Activated naive CD4-positive, alpha-beta T cell treated with anti-CD3 and anti-CD28 coated beads, Interleukin-2, amount 50 U/mL, for 16 hours (primary cell): ENCODE measurements at regions not wholly inside any gene's neighbourhood (a gene's known extent, or its start where the extent isn't known, plus 50 kb on each side); places are given as distances from the start of the nearest gene placed in this dataset.
"Not testable (repeated sequence)": the region's sequence is repeated elsewhere in the genome, so short reads cannot be mapped to it uniquely, and the experiment has no call there.

Experiments used
- DNase-seq: peaks from one replicate; pipeline ENCODE4 v3.0.0-alpha.2; 2020

DNA sequence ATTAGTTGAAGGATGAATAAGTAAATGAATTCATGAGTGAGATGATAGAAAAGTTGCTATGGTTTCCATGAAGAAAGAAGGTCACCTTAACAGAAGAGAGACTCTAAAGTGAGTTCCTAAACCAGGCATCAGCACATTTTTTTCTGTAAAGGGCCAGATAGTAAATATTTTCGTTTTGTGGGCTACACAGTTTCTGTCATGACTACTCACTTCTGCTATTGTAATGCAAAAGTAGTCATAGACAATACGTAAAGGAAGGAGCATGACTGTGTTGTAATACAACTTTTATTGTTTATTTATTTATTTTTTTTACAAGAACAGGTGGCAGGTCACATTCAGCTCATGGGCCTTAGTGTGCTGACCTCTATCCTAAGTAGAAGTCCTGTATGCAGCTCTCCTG, 426.1 kb upstream of the DYNLRB2 start:
- no peak for DNase-seq

DNA sequence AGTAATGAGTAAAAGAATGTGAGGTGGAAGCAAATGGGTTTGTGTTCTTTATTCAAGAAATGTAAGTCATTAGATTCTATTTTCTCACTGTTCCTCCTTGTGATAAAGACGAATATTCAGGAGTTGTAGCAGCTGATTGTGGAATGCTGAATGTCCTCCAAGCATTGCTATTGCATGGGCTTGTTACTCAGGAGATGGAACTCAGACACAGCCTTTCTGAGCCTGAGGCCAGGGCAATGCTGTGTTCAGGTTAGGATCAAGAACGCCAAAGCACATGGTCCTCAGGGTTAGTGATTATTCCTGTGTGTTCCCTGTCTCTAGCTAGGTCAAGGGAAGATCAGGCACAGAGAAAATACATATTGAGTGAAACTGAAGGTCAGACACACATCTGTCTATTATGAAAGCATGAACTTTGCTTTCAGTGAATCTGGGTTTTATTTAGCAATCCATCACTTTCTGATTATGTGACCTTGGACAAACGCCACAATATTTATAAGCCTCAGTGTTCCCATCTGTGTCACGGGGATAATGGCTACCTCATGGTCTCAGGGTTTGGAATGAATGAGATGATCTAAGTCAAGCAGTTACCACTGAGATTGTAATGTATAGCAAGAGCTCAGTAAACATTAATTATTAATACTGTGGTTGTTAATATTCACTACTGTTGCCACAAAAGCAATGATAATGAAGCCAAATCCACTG, 426.8 kb upstream of the DYNLRB2 start:
- DNase-seq, result no peak

DNA sequence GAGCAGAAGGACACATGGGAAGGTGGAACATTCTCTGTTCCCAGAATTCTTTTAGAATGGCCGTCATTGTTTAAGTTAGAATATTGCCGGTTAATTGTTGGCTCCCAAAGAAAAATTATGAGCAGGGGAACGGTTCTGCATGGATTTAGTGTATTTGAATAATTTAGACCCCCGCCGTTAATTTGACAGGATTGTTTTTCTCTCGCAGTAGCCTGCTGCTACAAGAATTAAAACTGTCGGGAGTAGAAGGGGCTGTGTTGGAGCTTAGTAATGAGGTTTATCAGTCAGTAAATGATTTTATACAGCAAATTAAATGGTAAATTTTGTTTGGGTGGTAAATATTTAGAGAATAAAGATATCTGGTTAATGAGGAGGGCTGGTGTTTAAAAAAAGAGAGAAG, 431.2 kb upstream of the DYNLRB2 start:
- no peak for DNase-seq

DNA sequence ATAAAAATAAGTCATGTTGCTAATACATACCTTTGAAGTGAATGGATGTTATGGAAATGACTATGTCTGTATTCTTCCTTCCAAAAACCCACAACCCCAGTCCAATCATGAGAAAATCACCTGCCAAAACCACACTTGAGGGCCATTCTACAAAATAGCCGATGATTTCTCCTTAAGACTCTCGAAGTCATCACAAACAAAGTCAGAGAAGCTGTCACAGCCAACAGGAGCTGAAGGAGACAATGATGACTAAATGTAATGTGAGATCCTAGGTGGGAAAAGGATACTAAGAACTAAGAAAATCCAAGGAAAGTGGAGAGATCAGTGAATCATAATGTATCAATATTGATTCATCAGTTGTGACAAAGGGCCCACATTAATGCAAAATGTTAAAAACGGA, 432.9 kb upstream of the DYNLRB2 start:
- no peak for DNase-seq

DNA sequence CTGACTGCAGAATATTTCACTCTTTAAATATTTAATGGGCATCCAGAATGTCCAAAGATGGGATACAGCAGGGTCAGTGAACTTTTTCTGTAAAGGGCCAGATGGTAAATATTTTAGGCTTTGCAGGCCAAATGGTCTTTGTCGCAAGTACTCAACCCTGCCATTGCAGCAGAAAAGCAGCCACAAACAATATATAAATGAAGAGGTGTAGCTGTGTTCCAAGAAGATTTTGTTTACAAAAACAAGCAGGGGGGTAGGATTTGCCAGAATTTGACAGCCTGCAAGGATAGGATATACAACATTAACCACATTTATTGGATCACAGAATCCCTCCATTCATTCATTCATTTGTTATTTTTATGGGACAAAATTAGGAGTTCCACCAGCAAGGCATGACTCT, 435.0 kb upstream of the DYNLRB2 start:
- DNase-seq, result no peak

DNA sequence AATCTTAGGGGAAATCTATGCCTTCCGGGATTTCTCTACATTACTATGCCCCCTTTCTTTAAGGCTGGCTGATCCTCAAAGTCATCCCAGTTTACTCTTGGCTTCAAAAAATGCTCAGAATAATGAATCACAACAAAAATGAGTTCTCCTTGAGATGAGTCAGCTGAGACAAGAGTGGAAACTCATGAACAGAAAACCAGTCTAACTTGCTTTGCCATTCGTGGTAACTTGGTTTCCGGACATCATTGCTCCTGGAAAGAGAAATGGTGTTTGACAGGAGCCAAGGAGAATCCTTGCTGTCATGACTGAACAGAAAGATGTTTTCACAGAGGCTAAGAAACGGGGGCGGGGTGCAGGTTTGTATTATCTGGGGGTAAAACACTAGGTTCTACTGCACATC, 435.6 kb upstream of the DYNLRB2 start:
- no peak for DNase-seq

DNA sequence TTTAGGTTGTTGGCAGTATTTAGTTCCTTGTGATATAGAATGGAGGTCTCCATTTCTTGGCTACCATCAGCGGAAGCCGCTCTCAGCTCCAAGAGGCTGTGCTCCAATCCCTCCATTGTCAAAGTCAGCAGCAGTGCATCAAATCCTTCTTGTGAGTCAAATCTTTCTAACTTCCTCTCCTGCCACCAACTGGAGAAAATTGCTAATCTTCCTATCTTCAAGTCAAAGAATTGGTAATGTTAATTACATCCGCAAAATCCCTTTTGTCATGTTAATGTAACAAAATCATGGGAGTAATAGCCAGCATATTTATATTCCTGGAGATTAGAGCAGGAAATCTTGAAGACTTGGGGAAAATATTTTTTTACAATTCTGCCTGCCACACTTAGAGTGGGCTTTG, 436.4 kb upstream of the DYNLRB2 start:
- DNase-seq, result no peak

DNA sequence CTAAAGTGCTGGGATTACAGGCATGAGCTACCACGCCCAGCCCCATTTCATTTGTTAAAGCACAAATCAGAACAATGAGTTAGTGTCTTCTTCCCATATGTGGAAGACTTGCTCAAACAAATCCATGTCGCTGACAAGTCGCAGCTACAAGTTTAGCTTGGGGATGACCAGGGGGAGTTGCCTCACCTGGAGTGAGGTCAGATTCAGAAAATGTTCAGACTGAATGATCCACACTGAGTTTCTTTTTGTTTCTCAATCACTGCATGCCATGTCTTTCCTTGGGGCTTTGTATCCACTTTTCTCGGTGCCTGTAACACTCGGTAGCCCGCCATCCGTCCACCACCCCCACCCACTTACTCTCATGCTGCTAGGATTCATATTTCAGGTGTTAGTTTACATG, 437.3 kb upstream of the DYNLRB2 start:
- no peak for DNase-seq

DNA sequence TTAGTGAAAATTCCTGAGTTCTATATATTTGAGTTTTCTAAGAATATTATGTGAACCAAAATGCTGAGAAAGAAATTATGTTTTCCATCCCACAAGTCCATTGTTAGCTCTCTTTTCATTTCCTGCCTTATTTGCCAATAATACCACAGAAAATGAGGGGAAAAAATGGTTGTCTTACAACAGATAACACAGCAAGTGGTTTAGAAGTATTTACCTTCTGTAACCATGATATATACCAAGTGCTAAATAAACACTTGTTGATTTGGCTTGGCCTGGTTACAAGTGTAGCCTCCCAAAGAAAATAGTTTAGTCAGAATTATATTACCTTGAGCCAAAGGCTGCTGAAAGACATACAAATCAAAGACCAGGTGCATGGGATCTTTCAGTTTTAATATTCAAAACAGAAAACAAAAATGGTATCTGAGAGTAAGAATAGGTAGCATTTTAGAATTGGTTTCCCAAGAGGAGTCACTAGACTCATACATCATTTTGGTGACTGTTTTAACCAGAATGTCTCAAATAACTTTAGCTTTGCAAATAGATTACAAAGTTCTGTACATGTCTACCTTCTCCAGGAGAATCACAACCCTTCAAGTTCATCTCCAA, 439.8 kb upstream of the DYNLRB2 start:
- DNase-seq, result no peak

DNA sequence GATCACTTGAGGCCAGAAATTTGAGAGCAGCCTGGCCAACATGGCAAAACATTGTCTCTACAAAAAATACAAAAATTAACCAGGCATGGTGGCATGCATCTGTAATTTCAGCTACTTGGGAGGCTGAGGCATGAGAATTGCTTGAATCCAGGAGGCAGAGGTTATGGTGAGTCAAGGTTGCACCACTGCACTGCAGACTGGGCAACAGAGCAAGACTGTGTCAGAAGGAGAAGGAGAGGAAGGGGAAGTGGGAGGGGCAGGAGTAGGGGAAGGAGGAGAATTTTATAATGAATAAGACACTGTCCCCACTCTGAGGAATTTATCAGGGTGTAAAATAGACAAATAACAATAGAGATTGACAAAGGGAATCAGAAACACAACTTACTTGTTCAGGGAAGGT, 440.6 kb upstream of the DYNLRB2 start:
- no peak for DNase-seq

DNA sequence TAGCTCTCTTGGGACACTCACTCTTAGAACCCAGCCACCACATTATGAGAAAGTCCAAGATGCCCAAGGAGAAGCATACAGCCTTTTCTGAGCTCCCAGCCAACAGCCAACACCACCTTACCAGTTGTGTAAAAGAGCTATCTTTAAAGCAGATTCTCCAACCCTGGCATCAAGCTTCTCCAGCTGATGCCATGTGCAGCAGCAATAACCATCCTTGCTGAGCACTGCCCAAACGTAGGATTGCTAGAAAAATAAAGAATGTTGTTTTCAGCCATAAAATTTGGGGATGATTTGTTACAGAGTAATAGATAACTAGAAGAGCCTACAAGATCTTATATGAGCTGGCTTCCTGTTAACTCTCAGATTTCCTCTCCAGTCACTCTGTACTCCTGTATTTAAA, 443.7 kb upstream of the DYNLRB2 start:
- no peak for DNase-seq

DNA sequence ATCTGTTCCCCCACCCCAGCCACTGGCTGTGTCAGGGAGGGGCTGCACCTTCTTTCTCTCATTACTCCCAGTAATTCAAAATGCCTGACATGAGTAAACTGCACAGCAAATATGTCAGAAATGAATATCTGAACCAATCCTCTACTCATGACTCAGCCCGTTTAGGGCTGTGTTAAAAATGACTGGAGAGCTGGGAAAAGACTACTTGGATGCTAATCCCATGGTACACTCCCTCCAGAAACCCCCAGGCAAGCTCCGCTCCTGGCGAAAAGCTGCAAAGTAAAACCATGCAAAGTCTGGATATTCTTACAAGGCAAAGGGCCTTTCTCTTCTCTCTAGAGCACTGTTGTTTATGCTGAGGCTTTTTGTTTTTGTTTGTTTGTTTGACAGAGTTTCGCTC, 448.1 kb upstream of the DYNLRB2 start:
- no peak for DNase-seq

DNA sequence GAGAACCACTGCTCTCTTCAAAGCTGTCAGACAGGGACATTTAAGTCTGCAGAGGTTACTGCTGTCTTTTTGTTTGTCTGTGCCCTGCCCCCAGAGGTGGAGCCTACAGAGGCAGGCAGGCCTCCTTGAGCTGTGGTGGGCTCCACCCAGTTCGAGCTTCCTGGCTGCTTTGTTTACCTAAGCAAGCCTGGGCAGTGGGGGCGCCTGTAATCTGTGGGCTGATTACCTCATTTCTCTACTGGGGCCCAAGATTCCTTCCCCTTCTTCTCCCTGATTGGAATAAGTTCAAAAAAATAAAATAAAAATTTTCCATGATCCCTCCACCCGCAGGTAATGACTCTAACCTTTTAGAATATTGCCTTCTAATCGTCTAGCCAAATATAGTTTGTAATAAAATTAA, 449.3 kb upstream of the DYNLRB2 start:
- DNase-seq, result not testable (repeated sequence)

DNA sequence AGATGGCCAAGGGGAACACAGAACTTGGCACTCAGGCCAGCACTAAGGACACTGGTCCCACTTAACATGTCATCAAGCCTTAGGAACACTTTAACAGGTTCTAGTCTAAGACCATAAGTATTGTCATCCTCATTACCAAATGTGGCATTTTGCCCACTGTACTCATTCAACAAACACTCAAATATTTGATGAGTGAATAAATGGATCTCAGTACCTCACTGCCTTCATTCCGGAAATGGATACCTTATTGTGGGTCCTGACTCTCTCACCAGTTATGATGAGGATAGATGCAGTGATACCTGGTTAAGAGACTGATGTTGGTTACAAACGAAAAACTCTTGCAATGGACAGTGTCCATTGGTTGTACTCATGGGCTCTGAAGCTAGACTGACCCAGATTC, 455.2 kb upstream of the DYNLRB2 start:
- DNase-seq, result no peak

DNA sequence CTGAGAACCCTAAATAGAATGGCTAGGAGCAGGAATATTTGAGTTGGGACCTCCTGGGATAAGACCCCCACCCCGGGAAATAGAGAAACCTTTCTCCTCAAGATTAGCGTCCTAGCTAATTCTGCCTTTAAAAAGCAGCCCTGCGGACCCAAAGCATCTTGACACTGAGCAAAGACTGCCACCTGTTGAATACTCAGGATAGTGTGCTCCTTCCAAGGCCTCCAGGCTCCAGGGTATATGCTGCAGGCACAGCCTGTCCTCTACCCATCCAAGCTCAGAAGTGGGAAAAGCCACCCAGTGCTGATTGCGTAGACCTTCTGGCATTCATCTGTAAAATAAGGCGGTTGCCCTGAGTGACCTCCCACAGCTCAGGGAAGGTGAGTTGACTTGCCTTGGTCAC, 456.2 kb upstream of the DYNLRB2 start:
- DNase-seq, result no peak

DNA sequence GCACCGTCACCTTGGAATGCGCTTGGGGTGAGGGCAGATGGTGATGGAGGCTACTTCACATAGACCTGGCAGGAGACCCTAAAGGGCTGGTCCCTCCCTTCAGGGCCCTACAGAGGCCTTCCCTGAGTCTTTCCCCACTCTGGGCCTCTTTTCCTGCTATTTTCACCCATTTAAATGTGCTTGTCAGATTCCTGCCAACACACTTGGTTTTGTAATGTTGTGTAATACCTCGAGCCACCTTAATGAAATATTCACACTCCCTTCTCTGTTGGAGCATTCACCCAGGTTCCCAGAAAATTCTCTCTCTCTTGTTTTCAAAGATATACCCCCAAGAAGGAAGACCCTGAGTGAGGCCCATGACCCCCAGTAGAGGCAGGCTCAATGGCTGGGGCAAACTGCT, 456.6 kb upstream of the DYNLRB2 start:
- DNase-seq, result no peak

DNA sequence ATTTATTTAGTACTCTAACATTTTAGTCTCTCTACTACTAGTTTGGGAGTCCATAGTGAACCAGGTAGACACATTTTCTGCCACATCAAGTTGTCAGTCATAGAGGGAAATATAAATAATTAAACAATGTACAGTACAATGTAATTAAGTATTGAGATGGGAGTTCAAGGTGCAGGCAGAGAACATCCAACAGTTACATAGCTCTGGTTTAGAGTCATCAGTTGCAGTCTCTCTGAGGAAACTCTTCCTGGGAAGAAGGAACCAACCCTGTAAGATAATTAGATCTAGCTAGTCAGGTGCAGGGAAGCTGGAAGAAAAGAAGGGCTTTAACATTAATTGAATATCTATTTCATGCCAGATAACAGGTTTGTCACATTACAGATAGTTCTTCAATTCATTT, 457.9 kb upstream of the DYNLRB2 start:
- DNase-seq, result no peak

DNA sequence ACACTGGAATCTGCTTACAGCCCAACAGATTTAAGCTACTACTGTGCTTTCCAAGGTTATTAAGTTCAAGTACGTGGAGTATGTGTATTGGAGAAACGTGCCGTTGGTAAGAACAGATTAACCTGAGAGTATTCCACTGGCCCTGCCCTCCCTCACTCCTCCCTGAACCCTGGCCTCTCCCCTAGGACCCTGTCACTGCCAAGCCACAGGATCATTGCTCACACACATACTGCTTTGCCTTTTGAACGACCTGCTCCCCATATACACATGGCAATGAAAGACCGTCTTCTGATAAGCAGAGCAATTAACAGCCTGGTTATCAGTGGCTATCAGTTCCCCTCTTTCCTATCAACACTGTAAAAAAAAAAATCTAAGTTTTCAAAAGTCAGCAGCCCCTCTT, 458.9 kb upstream of the DYNLRB2 start:
- no peak for DNase-seq

DNA sequence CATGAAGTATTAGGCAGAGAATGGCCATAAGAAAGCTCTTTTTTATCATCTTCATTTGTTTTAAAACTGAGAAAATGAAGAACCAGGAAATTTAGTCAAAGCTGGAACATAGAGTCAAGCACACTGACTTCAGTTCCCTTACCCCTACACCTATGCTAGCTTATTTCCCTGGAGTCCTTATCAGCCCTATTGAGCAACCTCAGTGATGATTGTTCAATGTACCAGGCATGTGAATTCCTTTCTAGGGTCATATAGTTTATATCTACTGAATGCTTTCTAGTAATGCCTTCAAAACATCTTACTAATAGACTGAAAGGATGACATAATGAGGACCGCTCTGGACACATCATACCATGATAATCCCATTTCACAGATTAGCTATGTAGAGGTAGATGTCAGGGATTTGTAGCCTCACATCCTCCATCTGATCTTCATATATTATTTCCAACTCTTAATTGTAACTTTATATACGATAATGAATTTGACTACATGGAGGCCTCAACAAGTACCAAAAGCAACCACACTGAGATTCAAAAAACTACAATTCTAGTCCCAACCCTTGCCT, 460.4 kb upstream of the DYNLRB2 start:
- DNase-seq, result no peak

DNA sequence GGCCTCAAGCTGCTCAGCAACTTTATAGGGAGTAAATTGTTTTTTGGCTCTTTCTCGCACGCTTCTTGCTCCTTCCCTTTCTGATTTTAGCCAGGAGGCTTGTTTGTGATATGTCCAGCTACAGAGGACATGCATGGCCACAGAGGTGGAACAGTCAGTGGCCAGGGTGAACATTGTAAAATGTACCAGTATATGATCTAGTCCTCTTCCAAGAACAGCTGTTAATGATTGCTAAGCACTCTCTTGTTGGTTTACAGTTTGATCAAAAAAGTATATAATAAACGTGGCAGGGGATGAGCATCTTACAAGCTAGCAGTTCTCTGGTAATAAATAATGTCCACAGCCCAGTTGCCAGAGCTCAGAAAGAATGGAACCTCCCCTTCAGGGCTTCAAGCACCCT, 461.7 kb upstream of the DYNLRB2 start:
- DNase-seq, result no peak

DNA sequence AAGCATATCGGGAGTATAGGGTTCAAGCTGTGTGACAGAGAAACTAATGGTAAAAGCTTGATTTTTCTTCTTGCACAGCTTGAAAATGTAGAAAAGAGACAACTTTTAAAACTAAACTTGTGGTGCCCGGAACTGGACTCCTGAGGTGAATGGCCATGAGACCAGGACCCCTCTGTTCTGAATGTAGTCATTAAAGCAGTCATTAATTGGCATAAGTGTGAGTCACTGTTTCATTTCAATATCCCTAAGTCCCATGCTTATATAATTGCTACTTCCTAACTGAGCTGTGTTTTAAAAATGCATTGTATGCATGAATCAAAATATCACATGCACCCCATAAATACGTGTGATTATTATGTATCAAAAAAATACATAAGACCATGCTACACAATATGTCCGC, 463.1 kb upstream of the DYNLRB2 start:
- DNase-seq, result no peak

DNA sequence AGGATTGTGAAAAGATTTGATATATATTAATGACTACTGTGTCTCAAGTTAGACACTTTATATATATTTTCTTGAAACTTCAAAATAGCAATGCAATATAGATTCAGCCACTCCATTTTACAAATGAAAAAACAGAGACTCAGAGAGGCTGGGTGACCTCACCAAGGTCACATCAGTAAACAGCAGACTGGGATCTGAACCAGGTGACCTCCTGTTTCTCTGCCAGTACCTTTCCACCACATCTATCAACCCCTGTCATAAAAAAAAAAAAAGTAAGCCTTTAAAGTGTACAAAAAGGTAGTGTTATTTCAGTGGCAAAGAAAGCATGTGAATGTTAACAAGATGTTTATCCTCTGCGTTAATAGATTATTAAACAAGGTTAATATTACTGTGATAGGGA, 466.5 kb upstream of the DYNLRB2 start:
- no peak for DNase-seq

DNA sequence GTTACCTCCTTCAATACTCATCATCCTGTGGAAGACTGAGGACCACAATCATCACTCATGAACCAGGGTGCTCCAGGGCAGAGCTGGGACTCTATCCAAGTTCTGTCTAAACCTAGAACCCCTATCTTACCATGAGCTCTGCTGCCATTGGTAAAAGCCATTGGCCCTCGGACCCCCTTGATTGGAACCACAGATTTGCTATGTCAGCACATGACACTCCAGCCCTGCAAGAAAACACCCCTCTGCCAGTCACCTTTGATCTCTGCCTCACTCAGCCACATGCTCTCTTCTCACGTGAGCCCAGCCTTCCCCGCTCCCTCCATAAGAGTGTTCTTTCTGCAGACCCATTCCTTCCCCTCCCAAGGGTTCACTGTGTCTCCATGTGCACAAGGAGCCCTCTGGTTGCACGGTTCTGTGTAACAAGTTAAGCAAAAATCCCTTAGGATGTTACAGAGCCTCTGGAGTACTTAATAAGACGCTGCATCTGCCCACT, 468.8 kb upstream of the DYNLRB2 start:
- no peak for DNase-seq

DNA sequence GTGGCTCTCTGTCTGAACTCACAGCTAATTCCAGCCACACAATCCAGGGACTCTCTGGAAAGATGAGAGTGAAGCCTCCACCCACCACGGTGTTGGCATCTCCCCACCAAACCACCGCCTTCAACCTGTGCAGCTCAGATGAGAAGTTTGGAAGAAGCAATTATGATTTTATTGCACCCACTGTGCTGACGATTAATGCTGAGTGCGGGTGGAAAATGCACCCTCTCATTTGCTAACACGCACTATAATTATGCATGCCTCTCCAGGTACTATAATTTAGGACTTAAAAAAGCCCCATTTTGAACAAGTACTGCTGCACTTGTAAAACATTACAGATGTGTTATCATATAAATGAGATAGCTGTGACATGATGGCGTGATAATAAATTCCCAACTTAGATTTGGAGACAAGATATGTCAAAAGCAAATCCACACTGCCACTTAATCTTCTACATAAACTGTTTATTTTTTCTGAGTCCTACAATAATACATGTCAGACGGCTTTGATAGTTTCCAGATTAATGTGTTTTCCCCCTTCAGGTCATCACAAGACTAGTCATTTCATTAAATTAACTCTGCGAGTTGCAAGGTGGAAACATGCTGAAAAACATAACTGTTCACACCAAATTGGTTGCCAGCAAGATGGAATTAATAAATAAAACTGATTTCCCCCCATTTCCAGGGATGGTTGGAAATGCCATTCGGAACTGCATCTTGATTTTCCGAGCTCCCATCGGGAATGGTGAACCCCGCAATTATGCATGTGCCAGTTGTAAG, 466.5 kb upstream of the MAF start:
- DNase-seq, result no peak
